ENCODE measurements at regions not wholly inside any gene's neighbourhood (a gene's known extent, or its start where the extent isn't known, plus 50 kb on each side); places are given as distances from the start of the nearest gene placed in this dataset.

- no peak for TF ChIP-seq SUZ12 (IDR thresholded peaks at IDR 0.05; ENCODE audit: low read length)
- TF ChIP-seq ASH2L (IDR thresholded peaks at IDR 0.05; ENCODE audit: low read length) = no peak
- no peak for TF ChIP-seq CHD1 (IDR thresholded peaks at IDR 0.05; ENCODE audit: low read depth, low read length)
- TF ChIP-seq CREB1 (IDR thresholded peaks at IDR 0.05) = no peak
- no peak for TF ChIP-seq MAX (IDR thresholded peaks at IDR 0.05)
- TF ChIP-seq GTF2F1 (IDR thresholded peaks at IDR 0.05; ENCODE audit: borderline replicate concordance, low read depth, low read length) = no peak
Measured at GRCh38 chr5:17163221-17163620, 54.2 kb upstream of the BASP1 start (continued).

Measured in H1 (cell line).